BJ (cell line): ENCODE measurements at regions not wholly inside any gene's neighbourhood (a gene's known extent, or its start where the extent isn't known, plus 50 kb on each side); places are given as distances from the start of the nearest gene placed in this dataset.

Source experiments
- CTCF ChIA-PET: fragments of 350-600 bp; formaldehyde crosslinking; extraction: SDS; loops from one replicate; lab custom pipeline; 2021; ENCODE audit warnings: antibody characterized with exemption, inconsistent platforms; lab: Yijun Ruan, JAX
- POLR2A ChIA-PET: fragments of 300-600 bp; sonication (Branson Sonifier 250); formaldehyde crosslinking; extraction: SDS; loops from one replicate; lab custom pipeline; 2021; ENCODE audit warnings: antibody characterized with exemption; lab: Charles Lee
- DNase-seq: peaks from one replicate; pipeline ENCODE4 v3.0.0-alpha.2; 2011; ENCODE audit warnings: low read depth
- H3K27me3 ChIP-seq: 2 replicates; pipeline ENCODE4 v1.6.0; 2011; ENCODE audit warnings: low read length; ENCODE audit not compliant: control insufficient read depth, insufficient read depth
- H3K36me3 ChIP-seq: 2 replicates; pipeline ENCODE4 v1.5.1; 2011; ENCODE audit warnings: low read length; ENCODE audit not compliant: control insufficient read depth, insufficient read depth
- H3K4me3 ChIP-seq: 2 replicates; pipeline ENCODE4 v1.5.1; 2011; ENCODE audit warnings: low read depth, mild to moderate bottlenecking, control low read depth, low read length
- TF ChIP-seq, protein P1 (sequence below): IDR thresholded peaks from 2 replicates; pipeline ENCODE4 v1.5.1; 2011; ENCODE audit warnings: low read depth, mild to moderate bottlenecking, control low read depth, inconsistent platforms, low read length, moderate library complexity; ENCODE audit not compliant: insufficient read depth

DNA sequence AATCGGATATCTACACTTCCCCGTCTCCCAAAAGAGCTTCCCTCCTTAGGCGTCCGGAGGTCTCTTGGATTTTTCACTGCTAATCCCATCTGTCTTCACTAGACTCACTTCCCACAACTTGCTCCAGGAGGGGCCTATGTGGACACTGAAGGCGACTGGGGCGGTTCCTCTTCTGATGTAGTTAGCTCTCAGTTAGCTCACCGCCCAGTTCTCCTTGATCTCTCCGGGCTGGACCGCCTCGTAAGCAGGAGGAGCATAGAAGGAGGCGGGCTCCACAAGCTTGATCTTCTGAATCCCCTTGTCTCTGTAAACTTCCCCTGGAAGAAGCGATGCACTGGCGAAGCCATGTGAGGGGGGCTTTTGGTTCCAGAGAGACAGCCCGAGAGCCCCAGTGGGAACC, 112.0 kb upstream of the SELENOP start:
- TF ChIP-seq, protein P1, sequence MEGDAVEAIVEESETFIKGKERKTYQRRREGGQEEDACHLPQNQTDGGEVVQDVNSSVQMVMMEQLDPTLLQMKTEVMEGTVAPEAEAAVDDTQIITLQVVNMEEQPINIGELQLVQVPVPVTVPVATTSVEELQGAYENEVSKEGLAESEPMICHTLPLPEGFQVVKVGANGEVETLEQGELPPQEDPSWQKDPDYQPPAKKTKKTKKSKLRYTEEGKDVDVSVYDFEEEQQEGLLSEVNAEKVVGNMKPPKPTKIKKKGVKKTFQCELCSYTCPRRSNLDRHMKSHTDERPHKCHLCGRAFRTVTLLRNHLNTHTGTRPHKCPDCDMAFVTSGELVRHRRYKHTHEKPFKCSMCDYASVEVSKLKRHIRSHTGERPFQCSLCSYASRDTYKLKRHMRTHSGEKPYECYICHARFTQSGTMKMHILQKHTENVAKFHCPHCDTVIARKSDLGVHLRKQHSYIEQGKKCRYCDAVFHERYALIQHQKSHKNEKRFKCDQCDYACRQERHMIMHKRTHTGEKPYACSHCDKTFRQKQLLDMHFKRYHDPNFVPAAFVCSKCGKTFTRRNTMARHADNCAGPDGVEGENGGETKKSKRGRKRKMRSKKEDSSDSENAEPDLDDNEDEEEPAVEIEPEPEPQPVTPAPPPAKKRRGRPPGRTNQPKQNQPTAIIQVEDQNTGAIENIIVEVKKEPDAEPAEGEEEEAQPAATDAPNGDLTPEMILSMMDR, result no peak
- H3K27me3 ChIP-seq, result 0 out of 2 replicates have a peak, but pooled peaks cover 2% of the 10 kb centered on the region
- CTCF ChIA-PET, result interaction anchor here (0.6 to 2.8 kb wide), 7 partner anchors 12 to 182 kb away, joined by 3 to 15 read pairs (median 4); no protein-coding TSS in a partner anchor
- POLR2A ChIA-PET, result no interaction called here
- H3K4me3 ChIP-seq, result no peak overlapping the region
- no peak for DNase-seq
- no peaks in the 10 kb centered on the region for H3K36me3 ChIP-seq

DNA sequence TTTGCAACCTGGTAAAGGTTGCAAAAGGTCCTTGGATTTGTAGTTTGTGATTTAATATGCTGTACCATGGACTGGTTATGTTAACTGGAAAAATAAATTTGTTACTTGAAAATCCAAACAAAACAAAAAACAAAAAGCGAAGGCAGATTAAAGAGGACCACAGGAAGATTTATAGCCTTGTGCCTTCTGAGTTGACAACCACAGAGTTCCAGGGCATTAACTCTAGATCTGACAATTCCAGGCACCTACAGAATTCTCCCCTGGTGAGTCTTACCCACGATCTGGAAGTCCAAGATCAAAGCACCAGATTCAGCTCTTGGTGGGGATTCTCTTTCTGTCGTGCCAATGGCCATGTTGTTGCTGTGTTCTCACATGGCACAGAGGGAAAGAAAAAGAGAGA, 107.9 kb upstream of the SELENOP start:
- no peaks in the 10 kb centered on the region for H3K36me3 ChIP-seq
- TF ChIP-seq, protein P1, result no peak
- no peak for DNase-seq
- H3K4me3 ChIP-seq, result no peak overlapping the region
- ChIA-PET CTCF (interaction anchor here (1.0 kb wide), 1 partner anchor 11 kb away, joined by 6 read pairs; no protein-coding TSS in a partner anchor), POLR2A (no interaction called here)
- no peaks in the 10 kb centered on the region for H3K27me3 ChIP-seq

- ChIA-PET POLR2A (no interaction called here), CTCF (interaction anchor here (0.7 to 1.2 kb wide), 2 partner anchors 32 to 70 kb away, joined by 3 read pairs; no protein-coding TSS in a partner anchor)
- TF ChIP-seq, protein P1, result no peak
- DNase-seq, result no peak
- no peak overlapping the region for H3K4me3 ChIP-seq
- H3K27me3 ChIP-seq, result no peaks in the 10 kb centered on the region
- H3K36me3 ChIP-seq, result no peaks in the 10 kb centered on the region
Measured at GRCh38 chr5:42915306-42915866, 103.7 kb upstream of the SELENOP start.

DNA sequence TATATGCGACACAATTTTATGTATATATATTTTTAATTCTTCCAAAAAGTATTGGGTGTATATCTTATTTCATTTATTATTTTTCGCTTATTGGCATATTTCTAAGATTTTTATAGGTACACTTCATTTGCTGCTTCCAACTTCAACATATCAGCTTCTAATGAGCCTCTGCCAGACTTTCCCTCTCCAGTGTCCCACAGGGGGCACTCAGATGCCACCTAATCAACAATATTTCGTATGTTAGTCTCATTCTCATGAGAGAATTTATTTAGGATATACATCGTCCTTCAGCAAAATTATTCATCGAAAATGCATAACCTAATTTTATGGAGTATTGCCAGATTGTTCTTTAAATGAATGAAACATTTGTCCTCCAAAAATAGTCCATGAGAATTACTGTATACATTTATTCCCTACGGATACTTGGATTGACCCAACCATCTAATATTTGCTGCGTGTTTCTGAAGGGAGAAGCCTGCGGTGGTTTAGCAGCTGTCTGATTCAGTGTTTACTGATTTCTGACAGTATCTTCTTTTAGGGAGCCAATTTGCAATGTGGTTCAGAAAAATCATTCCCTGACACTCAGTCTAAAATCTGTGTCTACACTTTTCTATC, 100.6 kb upstream of the SELENOP start:
- no peak overlapping the region for H3K4me3 ChIP-seq

More for the DNA sequence above, 100.6 kb upstream of the SELENOP start:
- DNase-seq, result no peak
- H3K36me3 ChIP-seq, result no peaks in the 10 kb centered on the region
- ChIA-PET POLR2A (no interaction called here), CTCF (interaction anchor here (0.5 to 7.2 kb wide), 25 partner anchors 9 to 481 kb away, joined by 3 to 95 read pairs (median 4); partner anchors contain the start of genes ANXA2R and HMGCS1)
- TF ChIP-seq, protein P1, result peak; percentile 57
- H3K27me3 ChIP-seq, result no peaks in the 10 kb centered on the region
